GM12872 (cell line): ENCODE measurements at regions not wholly inside any gene's neighbourhood (a gene's known extent, or its start where the extent isn't known, plus 50 kb on each side); places are given as distances from the start of the nearest gene placed in this dataset.

ENCODE experiments used
- CTCF ChIP-seq: IDR thresholded peaks from 3 replicates; pipeline ENCODE4 v1.5.1; 2011; ENCODE audit warnings: low read depth, mild to moderate bottlenecking, low read length, moderate library complexity; ENCODE audit not compliant: insufficient read depth

GRCh38 chr10:64059884-64060283 lies 538.7 kb downstream of the REEP3 start:
- TF ChIP-seq CTCF = no peak

GRCh38 chr10:64060389-64060788 lies 539.2 kb downstream of the REEP3 start:
- TF ChIP-seq CTCF = no peak

DNA sequence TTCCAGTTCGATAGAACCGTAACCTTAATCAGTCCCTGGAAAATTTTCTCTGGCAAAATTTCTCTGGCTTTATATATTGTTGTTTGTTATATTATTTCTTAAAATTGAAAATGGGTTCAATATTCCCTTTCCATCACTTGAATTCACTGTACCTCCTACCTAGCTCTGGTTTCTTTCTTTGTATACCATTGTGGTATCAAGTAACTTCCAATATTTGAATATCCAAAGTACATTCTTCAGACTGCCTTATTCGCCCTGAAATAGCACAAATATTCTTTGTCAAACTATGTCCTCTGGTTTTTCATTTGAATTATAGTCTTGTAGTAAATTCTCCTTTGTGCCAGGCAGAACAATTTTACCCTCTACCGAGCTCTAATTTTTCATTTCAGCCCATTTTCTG lies 541.6 kb downstream of the REEP3 start:
- no peak for TF ChIP-seq CTCF

- no peak for TF ChIP-seq CTCF
Measured at GRCh38 chr10:64067009-64067606, 545.9 kb downstream of the REEP3 start.

GRCh38 chr10:64067859-64068258 lies 546.7 kb downstream of the REEP3 start:
- TF ChIP-seq CTCF = no peak

DNA sequence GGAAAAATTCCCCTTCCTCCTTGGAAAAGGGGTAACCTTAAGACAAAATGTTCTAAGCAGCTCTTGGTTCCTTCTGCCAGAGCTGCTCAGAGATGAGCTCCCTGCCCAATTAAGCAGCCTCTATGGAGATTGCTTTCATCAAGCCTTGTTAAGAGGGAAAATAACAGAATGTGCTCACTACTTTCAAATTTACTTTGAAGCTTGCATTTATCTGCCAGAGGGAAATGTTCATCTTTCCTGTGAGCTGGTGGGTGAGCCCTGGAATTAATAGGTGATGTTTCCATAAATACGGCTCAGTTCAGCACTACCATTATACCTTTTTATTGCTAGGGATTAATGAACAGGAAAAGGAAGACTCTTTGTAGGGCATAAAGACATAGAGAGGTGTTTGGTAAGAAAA lies 549.0 kb downstream of the REEP3 start:
- TF ChIP-seq CTCF = no peak

GRCh38 chr10:64071218-64071617 lies 550.0 kb downstream of the REEP3 start:
- no peak for TF ChIP-seq CTCF
